Upper lobe of left lung (tissue), 4 donors: ENCODE measurements at regions not wholly inside any gene's neighbourhood (a gene's known extent, or its start where the extent isn't known, plus 50 kb on each side); places are given as distances from the start of the nearest gene placed in this dataset.

Experiments used
- POLR2AphosphoS5 ChIP-seq, 2 donors: sonication (generic); formaldehyde crosslinking; IDR thresholded peaks; one replicate each; pipeline ENCODE4 v1.5.1; 2017; ENCODE audit warnings: antibody characterized with exemption in 2 of 2
- TF ChIP-seq, protein P1 (sequence below), 6 experiments: fragments of 450-650 bp in 4 of 6; fragments of 200-600 bp in 2 of 6; sonication (generic) in 2 of 6; IDR thresholded peaks; one replicate each; pipeline ENCODE4 v1.5.1; 2016 to 2019; ENCODE audit warnings: antibody characterized with exemption in 6 of 6

DNA sequence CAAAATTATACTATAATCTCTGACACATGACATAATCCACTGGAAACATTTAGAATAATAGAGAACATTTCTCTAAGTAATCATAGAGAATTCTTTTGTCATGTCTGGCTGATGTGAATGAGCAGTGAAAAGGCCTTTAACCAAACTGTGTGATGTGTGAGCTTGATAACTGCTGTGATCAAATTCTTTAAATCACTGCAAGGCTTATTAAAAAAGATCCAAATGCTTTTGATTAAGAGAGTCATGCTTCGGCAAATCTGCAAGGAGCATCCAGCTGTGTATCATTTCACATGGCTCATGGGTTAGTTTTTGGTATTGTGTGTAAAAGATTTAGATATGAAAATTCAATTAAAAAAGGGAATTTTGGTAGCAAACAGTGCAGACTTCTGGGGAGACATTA, 58.6 kb upstream of the TFPI start:
- TF ChIP-seq, protein P1, sequence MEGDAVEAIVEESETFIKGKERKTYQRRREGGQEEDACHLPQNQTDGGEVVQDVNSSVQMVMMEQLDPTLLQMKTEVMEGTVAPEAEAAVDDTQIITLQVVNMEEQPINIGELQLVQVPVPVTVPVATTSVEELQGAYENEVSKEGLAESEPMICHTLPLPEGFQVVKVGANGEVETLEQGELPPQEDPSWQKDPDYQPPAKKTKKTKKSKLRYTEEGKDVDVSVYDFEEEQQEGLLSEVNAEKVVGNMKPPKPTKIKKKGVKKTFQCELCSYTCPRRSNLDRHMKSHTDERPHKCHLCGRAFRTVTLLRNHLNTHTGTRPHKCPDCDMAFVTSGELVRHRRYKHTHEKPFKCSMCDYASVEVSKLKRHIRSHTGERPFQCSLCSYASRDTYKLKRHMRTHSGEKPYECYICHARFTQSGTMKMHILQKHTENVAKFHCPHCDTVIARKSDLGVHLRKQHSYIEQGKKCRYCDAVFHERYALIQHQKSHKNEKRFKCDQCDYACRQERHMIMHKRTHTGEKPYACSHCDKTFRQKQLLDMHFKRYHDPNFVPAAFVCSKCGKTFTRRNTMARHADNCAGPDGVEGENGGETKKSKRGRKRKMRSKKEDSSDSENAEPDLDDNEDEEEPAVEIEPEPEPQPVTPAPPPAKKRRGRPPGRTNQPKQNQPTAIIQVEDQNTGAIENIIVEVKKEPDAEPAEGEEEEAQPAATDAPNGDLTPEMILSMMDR (IDR thresholded peaks at IDR 0.05), result no peak
- no peak for TF ChIP-seq POLR2AphosphoS5 (IDR thresholded peaks at IDR 0.05)
